Activated CD4-positive, alpha-beta memory T cell treated with anti-CD3 and anti-CD28 coated beads for 36 hours (primary cell): ENCODE measurements at regions not wholly inside any gene's neighbourhood (a gene's known extent, or its start where the extent isn't known, plus 50 kb on each side); places are given as distances from the start of the nearest gene placed in this dataset.
"Not testable (repeated sequence)": the region's sequence is repeated elsewhere in the genome, so short reads cannot be mapped to it uniquely, and the experiment has no call there.

Experiments used
- CTCF ChIA-PET: fragments of 350-600 bp; sonication (Branson Sonifier 250); formaldehyde crosslinking; loops from one replicate; lab custom pipeline; 2021; ENCODE audit warnings: antibody characterized with exemption, inconsistent platforms; lab: Charles Lee
- POLR2A ChIA-PET: fragments of 350-600 bp; sonication (Branson Sonifier 250); formaldehyde crosslinking; loops from one replicate; lab custom pipeline; 2021; ENCODE audit warnings: antibody characterized with exemption; lab: Charles Lee
- DNase-seq: peaks from one replicate; pipeline ENCODE4 v3.0.0-alpha.2; 2020
- H3K27ac Mint-ChIP-seq: one replicate; pipeline ENCODE4 v1.8.0; 2021; ENCODE audit warnings: mixed read lengths
- H3K27me3 Mint-ChIP-seq: one replicate; pipeline ENCODE4 v1.8.0; 2021; ENCODE audit warnings: mixed read lengths
- H3K36me3 Mint-ChIP-seq: one replicate; pipeline ENCODE4 v1.8.0; 2021; ENCODE audit warnings: mixed read lengths
- H3K4me1 Mint-ChIP-seq: one replicate; pipeline ENCODE4 v1.8.0; 2021; ENCODE audit warnings: low read depth, mixed read lengths
- H3K4me3 Mint-ChIP-seq: one replicate; pipeline ENCODE4 v1.8.0; 2021; ENCODE audit warnings: mild to moderate bottlenecking, mixed read lengths
- H3K9me3 Mint-ChIP-seq: one replicate; pipeline ENCODE4 v1.8.0; 2021; ENCODE audit warnings: mixed read lengths
- intact Hi-C: fragments of 100-400 bp; cut with micrococcal nuclease; formaldehyde crosslinking; loops from one replicate; pipeline ENCODE4 v1.15.1; 2023

DNA sequence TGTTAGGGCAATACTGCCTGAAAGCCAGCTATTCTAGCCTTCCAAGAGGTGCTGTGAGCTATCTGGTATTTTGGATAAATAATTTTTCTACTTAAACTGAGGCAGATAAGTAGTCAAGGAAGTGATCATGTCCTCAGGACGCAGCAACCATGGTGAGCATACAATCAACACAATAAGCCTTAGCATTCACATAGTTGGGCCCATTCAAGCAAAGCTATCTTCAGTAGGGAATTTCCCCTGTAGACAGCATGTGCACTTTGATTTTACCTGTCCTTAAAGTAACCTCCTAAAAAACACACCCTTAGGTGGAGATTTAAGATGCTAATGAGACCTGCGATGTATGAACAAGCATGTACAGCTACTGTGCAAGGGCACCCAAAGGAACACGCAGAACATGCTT lies 76.2 kb upstream of the HCN1 start:
- H3K27ac Mint-ChIP-seq = no peak overlapping the region
- CTCF ChIA-PET = no interaction called here
- no peak overlapping the region for H3K4me3 Mint-ChIP-seq
- H3K9me3 Mint-ChIP-seq = peaks cover 10% of the 10 kb centered on the region
- intact Hi-C loops = no loop called here
- no peaks in the 10 kb centered on the region for H3K4me1 Mint-ChIP-seq
- DNase-seq = no peak
- no peaks in the 10 kb centered on the region for H3K36me3 Mint-ChIP-seq
- H3K27me3 Mint-ChIP-seq = no peaks in the 10 kb centered on the region
- POLR2A ChIA-PET = no interaction called here

DNA sequence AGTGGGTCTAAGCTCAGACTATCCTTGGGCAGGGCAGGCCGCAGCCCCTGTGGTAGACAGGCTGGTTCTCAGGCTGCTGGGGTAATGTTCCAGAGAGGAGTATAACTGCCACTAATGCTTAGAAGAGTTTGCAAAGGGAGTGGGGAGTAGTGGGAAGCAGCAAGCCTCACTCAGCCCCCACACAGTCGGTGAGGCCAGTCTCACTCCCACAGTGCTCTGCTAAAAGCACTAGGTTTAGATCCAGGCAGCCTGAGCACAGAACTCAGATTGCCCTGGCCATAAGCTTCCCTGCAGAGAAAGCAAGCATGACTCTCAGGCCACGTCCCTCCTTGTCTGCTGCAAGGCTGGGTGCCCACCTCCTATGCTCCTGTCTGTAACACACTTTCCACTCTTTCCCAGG lies 69.4 kb upstream of the HCN1 start:
- Mint-ChIP-seq H3K9me3 (peaks cover 31% of the 10 kb centered on the region), H3K4me3 (no peak overlapping the region), H3K27me3 (no peaks in the 10 kb centered on the region), H3K4me1 (no peaks in the 10 kb centered on the region), H3K27ac (no peak overlapping the region), H3K36me3 (no peaks in the 10 kb centered on the region)
- no peak for DNase-seq
- ChIA-PET CTCF (no interaction called here), POLR2A (no interaction called here)
- intact Hi-C loops = no loop called here

DNA sequence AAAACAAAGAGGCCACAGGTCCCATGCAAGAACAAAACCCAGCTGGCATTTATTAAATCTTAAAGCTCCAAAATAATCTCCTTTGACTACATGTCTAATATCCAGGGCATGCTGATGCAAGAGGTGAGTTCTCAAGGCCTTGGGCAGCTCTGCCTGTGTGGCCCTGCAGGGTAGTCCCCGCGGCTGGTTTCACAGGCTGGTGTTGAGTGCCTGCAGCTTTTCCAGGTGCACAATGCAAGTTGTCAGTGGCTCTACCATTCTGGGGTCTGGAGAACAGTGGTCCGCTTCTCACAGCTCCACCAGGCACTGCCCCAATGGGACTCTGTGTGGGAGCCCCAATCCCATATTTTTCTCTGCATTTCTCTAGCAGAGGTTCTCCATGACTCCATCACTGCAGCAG lies 54.4 kb upstream of the HCN1 start:
- intact Hi-C loops = no loop called here
- Mint-ChIP-seq H3K27me3 (no peaks in the 10 kb centered on the region), H3K4me1 (no peaks in the 10 kb centered on the region), H3K27ac (no peak overlapping the region), H3K36me3 (no peaks in the 10 kb centered on the region), H3K9me3 (peaks cover 37% of the 10 kb centered on the region), H3K4me3 (no peak overlapping the region)
- ChIA-PET POLR2A (no interaction called here), CTCF (no interaction called here)
- no peak for DNase-seq

DNA sequence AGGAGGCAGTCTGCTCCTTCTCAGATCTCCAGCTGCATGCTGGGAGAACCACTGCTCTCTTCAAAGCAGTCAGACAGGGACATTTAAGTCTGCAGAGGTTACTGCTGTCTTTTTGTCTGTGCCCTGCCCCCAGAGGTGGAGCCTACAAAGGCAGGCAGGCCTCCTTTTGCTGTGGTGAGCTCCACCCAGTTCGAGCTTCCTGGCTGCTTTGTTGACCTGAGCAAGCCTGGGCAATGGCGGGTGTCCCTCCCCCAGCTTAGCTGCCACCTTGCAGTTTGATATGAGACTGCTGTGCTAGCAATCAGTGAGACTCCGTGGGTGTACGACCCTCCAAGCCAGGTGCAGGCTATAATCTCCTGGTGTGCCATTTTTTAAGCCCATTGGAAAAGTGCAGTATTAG lies 52.3 kb upstream of the HCN1 start:
- H3K4me1 Mint-ChIP-seq, H3K27ac Mint-ChIP-seq, H3K27me3 Mint-ChIP-seq, intact Hi-C loops, CTCF ChIA-PET, H3K36me3 Mint-ChIP-seq, DNase-seq, H3K4me3 Mint-ChIP-seq, POLR2A ChIA-PET: not testable (repeated sequence)
- peaks cover 31% of the 10 kb centered on the region for H3K9me3 Mint-ChIP-seq
